Prostate gland (tissue), 2 donors: ENCODE measurements at regions not wholly inside any gene's neighbourhood (a gene's known extent, or its start where the extent isn't known, plus 50 kb on each side); places are given as distances from the start of the nearest gene placed in this dataset.

Source experiments
- POLR2A ChIP-seq: fragments of 450-650 bp; IDR thresholded peaks from one replicate; pipeline ENCODE4 v1.6.1; 2016; ENCODE audit warnings: antibody characterized with exemption, mild to moderate bottlenecking
- POLR2AphosphoS5 ChIP-seq: sonication (generic); formaldehyde crosslinking; IDR thresholded peaks from one replicate; pipeline ENCODE4 v1.6.1; 2017; ENCODE audit warnings: antibody characterized with exemption
- TF ChIP-seq, protein P1 (sequence below), 4 experiments: fragments of 200-600 bp in 2 of 4; fragments of 450-650 bp in 2 of 4; sonication (generic) in 2 of 4; IDR thresholded peaks; 1 replicate in 3 of 4; 2 replicates in 1 of 4; pipeline ENCODE4 v1.5.1; 2016 to 2019; ENCODE audit warnings: antibody characterized with exemption in 4 of 4, mild to moderate bottlenecking in 2 of 4, moderate library complexity in 2 of 4

DNA sequence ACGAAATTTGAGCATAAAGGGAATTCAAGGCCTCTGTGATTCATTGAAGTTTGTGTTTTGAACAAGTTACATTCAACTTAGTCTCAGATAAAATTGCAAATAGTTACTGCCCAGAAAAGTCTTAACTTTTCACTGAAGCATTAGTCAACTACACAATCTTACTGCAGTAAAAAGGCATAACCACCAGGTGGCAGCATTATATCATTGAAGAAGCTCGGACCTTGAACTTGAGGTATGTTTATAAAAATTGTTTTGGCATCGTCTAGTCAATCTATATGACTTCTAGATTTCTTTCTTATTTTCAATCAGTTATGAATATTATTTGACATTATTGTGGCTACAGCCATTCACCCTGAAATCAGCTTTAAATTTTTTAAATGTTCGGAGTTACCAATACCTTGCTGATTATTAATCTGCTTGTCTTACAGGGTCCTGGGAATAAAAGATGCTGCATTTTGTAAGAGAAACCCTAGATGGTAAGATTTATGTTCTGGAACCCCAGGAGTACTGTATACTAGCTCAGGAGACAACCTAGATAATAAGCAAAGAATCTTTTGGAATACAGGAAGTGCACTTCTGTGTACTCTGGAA is 83.9 kb upstream of the GRAMD2B start:
- TF ChIP-seq POLR2A (no peak), POLR2AphosphoS5 (peak; percentile 54)
- TF ChIP-seq, protein P1, sequence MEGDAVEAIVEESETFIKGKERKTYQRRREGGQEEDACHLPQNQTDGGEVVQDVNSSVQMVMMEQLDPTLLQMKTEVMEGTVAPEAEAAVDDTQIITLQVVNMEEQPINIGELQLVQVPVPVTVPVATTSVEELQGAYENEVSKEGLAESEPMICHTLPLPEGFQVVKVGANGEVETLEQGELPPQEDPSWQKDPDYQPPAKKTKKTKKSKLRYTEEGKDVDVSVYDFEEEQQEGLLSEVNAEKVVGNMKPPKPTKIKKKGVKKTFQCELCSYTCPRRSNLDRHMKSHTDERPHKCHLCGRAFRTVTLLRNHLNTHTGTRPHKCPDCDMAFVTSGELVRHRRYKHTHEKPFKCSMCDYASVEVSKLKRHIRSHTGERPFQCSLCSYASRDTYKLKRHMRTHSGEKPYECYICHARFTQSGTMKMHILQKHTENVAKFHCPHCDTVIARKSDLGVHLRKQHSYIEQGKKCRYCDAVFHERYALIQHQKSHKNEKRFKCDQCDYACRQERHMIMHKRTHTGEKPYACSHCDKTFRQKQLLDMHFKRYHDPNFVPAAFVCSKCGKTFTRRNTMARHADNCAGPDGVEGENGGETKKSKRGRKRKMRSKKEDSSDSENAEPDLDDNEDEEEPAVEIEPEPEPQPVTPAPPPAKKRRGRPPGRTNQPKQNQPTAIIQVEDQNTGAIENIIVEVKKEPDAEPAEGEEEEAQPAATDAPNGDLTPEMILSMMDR (IDR thresholded peaks at IDR 0.05): peak; percentile 84 to 93 (median 92)
